GM10248 (cell line): ENCODE measurements at regions not wholly inside any gene's neighbourhood (a gene's known extent, or its start where the extent isn't known, plus 50 kb on each side); places are given as distances from the start of the nearest gene placed in this dataset.

Experiments
- CTCF ChIA-PET: fragments of 300-600 bp; sonication (Branson Sonifier 250); formaldehyde crosslinking; extraction: SDS; loops from one replicate; lab custom pipeline; 2021; ENCODE audit warnings: antibody characterized with exemption; lab: Yijun Ruan, JAX
- POLR2A ChIA-PET: fragments of 350-650 bp; sonication (Branson Sonifier 250); formaldehyde crosslinking; extraction: SDS; loops from one replicate; lab custom pipeline; 2020; ENCODE audit warnings: antibody characterized with exemption; lab: Yijun Ruan, JAX
- DNase-seq: peaks from one replicate; pipeline ENCODE4 v3.0.0; 2012; ENCODE audit errors: extremely low spot score
- TF ChIP-seq, protein P1 (sequence below): IDR thresholded peaks from 2 replicates; pipeline ENCODE4 v1.5.1; 2012; ENCODE audit warnings: mild to moderate bottlenecking, low read depth; ENCODE audit errors: extremely low read depth, missing control alignments, control extremely low read depth

DNA sequence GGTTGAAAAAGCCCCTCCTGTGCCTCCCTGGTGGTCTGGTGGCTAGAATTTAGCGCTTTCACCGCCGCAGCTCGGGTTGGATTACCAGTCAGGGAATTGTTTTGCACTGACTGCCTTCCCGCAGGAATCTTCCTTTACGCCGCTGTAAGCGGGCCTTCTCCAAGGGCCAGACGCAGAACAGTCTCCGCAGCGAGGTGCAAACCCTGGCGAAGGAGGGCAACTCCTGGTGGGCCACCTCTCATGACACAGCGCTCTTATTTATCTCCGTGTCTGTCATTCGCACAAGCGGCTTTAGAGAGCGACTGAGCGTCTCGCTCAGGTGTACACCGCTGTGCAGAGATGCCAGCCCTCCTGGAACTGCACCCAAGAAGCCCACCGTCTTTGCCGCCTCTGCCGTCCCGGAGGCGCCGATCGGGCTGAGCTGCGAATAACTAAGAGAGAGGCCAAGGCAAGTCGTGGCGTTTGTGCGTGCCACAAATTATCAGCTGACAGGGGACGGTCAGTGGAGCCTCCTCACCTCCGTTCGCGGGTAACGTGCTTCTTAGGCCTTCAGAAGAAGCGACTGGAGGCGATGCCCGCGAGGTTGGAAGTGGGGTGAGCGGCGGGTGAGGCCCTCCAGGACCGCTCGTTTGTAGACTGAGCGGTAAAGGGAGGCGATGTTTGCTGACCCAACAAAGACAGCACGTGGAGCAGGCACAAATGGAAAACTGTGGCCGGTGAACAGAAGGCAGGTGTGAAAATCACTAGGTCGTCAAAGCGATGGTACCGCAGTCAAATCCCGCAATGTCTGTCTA is 93.5 kb downstream of the PRKAB2 start:
- CTCF ChIA-PET: no interaction called here
- TF ChIP-seq, protein P1, sequence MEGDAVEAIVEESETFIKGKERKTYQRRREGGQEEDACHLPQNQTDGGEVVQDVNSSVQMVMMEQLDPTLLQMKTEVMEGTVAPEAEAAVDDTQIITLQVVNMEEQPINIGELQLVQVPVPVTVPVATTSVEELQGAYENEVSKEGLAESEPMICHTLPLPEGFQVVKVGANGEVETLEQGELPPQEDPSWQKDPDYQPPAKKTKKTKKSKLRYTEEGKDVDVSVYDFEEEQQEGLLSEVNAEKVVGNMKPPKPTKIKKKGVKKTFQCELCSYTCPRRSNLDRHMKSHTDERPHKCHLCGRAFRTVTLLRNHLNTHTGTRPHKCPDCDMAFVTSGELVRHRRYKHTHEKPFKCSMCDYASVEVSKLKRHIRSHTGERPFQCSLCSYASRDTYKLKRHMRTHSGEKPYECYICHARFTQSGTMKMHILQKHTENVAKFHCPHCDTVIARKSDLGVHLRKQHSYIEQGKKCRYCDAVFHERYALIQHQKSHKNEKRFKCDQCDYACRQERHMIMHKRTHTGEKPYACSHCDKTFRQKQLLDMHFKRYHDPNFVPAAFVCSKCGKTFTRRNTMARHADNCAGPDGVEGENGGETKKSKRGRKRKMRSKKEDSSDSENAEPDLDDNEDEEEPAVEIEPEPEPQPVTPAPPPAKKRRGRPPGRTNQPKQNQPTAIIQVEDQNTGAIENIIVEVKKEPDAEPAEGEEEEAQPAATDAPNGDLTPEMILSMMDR: no peak
- POLR2A ChIA-PET: no interaction called here
- DNase-seq: no peak

DNA sequence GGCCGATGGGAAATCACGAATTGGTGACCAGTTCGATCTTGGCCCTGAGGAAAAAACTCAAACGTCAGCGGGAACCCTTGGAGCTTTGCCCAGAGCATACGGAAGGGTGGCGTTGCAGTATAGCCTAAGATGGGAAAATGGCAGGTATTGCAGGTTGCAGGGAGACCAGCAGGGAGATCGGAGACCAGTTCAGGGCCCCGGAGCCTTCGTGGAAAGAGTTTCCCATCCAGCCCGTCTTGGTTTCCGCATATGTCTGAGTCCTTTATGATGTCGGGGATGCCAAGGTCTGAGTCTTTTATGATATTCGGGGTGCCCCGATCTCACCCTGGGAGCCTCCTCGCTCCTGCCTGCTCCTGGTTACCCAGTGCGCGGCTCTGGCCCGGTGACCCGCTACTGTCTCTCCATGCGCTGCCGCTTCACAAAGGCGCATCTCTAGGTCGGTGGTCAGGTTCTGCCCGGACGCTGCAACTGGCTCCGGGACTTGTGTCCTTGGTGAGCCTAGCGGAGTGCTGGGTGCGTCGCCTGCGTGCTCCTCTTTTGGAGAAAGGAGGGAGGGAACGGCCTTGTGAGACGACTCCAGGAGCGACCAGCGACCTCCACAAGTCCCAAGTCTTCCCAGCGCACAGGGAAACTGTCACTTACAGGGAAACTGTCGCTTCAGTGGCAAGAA is 94.2 kb downstream of the PRKAB2 start:
- TF ChIP-seq, protein P1: no peak
- POLR2A ChIA-PET: no interaction called here
- CTCF ChIA-PET: no interaction called here

DNA sequence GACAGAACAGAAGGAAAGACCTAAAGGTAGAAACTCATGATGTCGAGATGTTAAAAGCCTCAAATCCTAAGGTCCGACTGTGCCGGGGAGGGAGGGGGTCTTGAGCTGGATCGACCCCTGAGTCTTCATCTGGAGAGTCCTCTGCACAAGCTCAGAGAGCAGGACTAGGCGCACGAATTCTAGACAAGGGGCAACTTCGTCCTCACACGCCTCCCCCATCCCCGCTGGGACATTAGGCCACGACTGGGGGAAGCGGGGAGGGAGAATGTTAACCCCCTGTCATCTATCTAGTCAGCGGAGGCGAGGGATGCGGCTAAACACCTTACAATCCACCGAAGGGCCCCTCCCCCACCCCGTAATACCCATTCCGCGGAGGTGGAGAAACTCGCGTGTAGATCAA is 94.7 kb downstream of the PRKAB2 start:
- POLR2A ChIA-PET: no interaction called here
- CTCF ChIA-PET: no interaction called here
- no peak for DNase-seq
- TF ChIP-seq, protein P1: no peak

More for the DNA sequence above, 94.2 kb downstream of the PRKAB2 start:
- DNase-seq: no peak

GRCh38 chr1:147077081-147077480 is 95.2 kb downstream of the PRKAB2 start:
- ChIA-PET CTCF (no interaction called here), POLR2A (no interaction called here)
- TF ChIP-seq, protein P1: no peak
- DNase-seq: no peak

DNA sequence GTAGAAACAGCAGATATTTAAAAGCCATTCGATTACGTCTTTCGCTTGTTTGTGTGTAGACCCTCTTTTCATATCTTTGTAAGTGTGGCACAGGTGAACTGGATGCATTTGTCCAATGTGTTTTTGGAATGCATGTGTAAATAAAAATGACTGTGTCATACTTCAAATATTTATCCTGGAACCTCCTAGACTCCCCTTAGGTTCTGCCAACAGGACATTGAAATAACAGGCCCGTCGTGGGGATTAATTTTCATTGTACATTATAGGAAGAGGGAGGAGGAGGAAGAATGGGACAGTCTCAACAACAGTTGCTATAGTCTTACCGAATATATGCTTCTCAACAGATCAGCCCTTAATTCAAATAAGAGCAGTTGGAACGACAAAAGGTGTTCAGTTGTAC is 95.8 kb downstream of the PRKAB2 start:
- CTCF ChIA-PET: interaction anchor here (1.4 kb wide), 1 partner anchor 28 kb away, joined by 3 read pairs; no protein-coding TSS in a partner anchor
- DNase-seq: no peak
- POLR2A ChIA-PET: interaction anchor here (2.2 kb wide), 1 partner anchor 8 kb away, joined by 6 read pairs; no protein-coding TSS in a partner anchor
- TF ChIP-seq, protein P1: no peak

- TF ChIP-seq, protein P1: no peak
- POLR2A ChIA-PET: interaction anchor here (1.6 kb wide), 1 partner anchor 11 kb away, joined by 10 read pairs; no protein-coding TSS in a partner anchor
- no peak for DNase-seq
- CTCF ChIA-PET: no interaction called here
Observed at GRCh38 chr1:147072482-147073432, 99.5 kb downstream of the PRKAB2 start.
